Thyroid gland (tissue), 4 donors: ENCODE measurements at regions not wholly inside any gene's neighbourhood (a gene's known extent, or its start where the extent isn't known, plus 50 kb on each side); places are given as distances from the start of the nearest gene placed in this dataset.

Source experiments
- DNase-seq, 2 donors: peaks; one replicate each; pipeline ENCODE4 v3.0.0-alpha.2; 2019
- H3K27ac ChIP-seq, 3 donors: fragments of 200-600 bp; sonication (generic); 1 replicate in 2 of 3; 2 replicates in 1 of 3; pipeline ENCODE4 v1.5.1; 2016 to 2019; ENCODE audit warnings: mild to moderate bottlenecking in 1 of 3, moderate library complexity in 1 of 3
- H3K27me3 ChIP-seq: fragments of 200-600 bp; sonication (generic); one replicate; pipeline ENCODE4 v1.5.1; 2019
- H3K36me3 ChIP-seq, 2 donors: fragments of 200-600 bp; sonication (generic); one replicate each; pipeline ENCODE4 v1.5.1; 2016 to 2019
- H3K4me1 ChIP-seq, 2 donors: fragments of 200-600 bp; sonication (generic); one replicate each; pipeline ENCODE4 v1.5.1; 2017 to 2019
- H3K4me3 ChIP-seq, 3 donors: fragments of 200-600 bp; sonication (generic); replicated peaks in 1 of 3; 1 replicate in 2 of 3; 2 replicates in 1 of 3; pipeline ENCODE4 v1.5.1; 2016; ENCODE audit warnings: mild to moderate bottlenecking in 1 of 3
- H3K9me3 ChIP-seq: fragments of 200-600 bp; sonication (generic); one replicate; pipeline ENCODE4 v1.5.1; 2017
- CTCF ChIP-seq, 6 experiments: fragments of 200-600 bp in 3 of 6; fragments of 450-650 bp in 3 of 6; sonication (generic) in 3 of 6; IDR thresholded peaks; one replicate each; pipeline ENCODE4 v1.5.1; 2016 to 2019; ENCODE audit warnings: antibody characterized with exemption in 6 of 6, mild to moderate bottlenecking in 2 of 6, inconsistent platforms in 1 of 6, moderate library complexity in 1 of 6
- POLR2A ChIP-seq, 2 donors: fragments of 450-650 bp; IDR thresholded peaks; one replicate each; pipeline ENCODE4 v1.6.1; 2017; ENCODE audit warnings: antibody characterized with exemption in 2 of 2, mild to moderate bottlenecking in 2 of 2, moderate library complexity in 1 of 2
- intact Hi-C: fragments of 100-400 bp; cut with DNase I; formaldehyde crosslinking; loops from one replicate; pipeline ENCODE4 v1.15.1; 2023

DNA sequence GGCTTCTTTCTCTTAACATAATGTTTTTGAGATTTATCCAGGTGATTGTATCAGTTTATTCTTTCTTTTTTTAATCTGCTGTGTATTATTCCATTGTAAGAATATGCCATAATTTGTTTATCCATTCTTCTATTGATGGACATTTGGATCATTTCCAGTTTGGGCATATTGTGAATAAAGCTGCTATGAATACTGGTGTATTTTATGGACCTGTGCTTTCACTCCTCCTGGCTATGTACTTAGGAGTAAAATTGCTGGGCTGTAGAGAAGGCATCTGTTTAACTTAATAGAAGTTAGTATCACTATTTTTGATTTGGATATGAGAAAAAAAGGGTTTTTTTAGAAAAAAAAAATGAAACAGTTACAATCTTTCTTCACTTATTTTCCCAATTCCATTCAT, 50.0 kb upstream of the FAM9C start:
- intact Hi-C loops, result no loop called here

More for the DNA sequence above, 50.0 kb upstream of the FAM9C start:
- no peaks in the 10 kb centered on the region for H3K4me1 ChIP-seq
- no peak overlapping the region for H3K4me3 ChIP-seq
- no peaks in the 10 kb centered on the region for H3K36me3 ChIP-seq
- no peaks in the 10 kb centered on the region for H3K27me3 ChIP-seq
- no peak for DNase-seq
- no peak overlapping the region for H3K27ac ChIP-seq
- no peaks in the 10 kb centered on the region for H3K9me3 ChIP-seq
- TF ChIP-seq POLR2A (IDR thresholded peaks at IDR 0.05), result no peak
- TF ChIP-seq CTCF (IDR thresholded peaks at IDR 0.05), result no peak
